SW480 (cell line): ENCODE measurements at regions not wholly inside any gene's neighbourhood (a gene's known extent, or its start where the extent isn't known, plus 50 kb on each side); places are given as distances from the start of the nearest gene placed in this dataset.

ENCODE experiments used
- DNase-seq: peaks from one replicate; pipeline ENCODE4 v3.0.0-alpha.2; 2016; ENCODE audit warnings: low spot score

GRCh38 chr5:33372721-33373472, 67.9 kb upstream of the TARS1 start:
- no peak for DNase-seq

GRCh38 chr5:33375900-33376299, 64.9 kb upstream of the TARS1 start:
- DNase-seq: no peak

- no peak for DNase-seq
Measured at GRCh38 chr5:33379757-33380156, 61.0 kb upstream of the TARS1 start.

GRCh38 chr5:33381243-33381642, 59.5 kb upstream of the TARS1 start:
- DNase-seq: no peak
